ENCODE measurements at regions not wholly inside any gene's neighbourhood (a gene's known extent, or its start where the extent isn't known, plus 50 kb on each side); places are given as distances from the start of the nearest gene placed in this dataset.

- intact Hi-C loops (cut with micrococcal nuclease; ENCODE audit: unreplicated experiment) (loop anchor here (5.0 kb wide), 1 partner anchor 113 kb away; no protein-coding TSS in a partner anchor), in situ Hi-C loops (cut with HindIII; ENCODE audit: extremely low pct_ligation_motif_present, low pct_unique_long_range_greater_than_20kb) (no loop called here)
- H3K4me2 ChIP-seq (ENCODE audit: low read depth, low read length): peak overlapping the region; percentile 23; the same call in 1 of the 2 replicates
- no TSS peak for BruUV-seq (replicated peaks)
- CTCF ChIA-PET (ENCODE audit: low intra/inter-chr PET ratio, low total read pairs): interaction anchor here (1.1 kb wide), 1 partner anchor 41 kb away, joined by 4 read pairs; no protein-coding TSS in a partner anchor
- no CpG with 5 or more reads among the region's 7 CpGs for WGBS (ENCODE audit: low lambda C conversion rate)
- no peak overlapping the region for H3K27ac ChIP-seq (ENCODE audit: extremely low read length, insufficient read depth, low read length)
- no peaks in the 10 kb centered on the region for H3K27me3 ChIP-seq (ENCODE audit: control insufficient read depth in 1 of 2, insufficient read depth in 2 of 2, low read length in 2 of 2)
- H3K79me2 ChIP-seq (ENCODE audit: insufficient read depth, low read length): no peaks in the 10 kb centered on the region
- POLR2A ChIA-PET: no interaction called here
- no peak for FAIRE-seq
- TF ChIP-seq SMC3 (IDR thresholded peaks at IDR 0.05; ENCODE audit: low read length): peak; percentile 68
- TF ChIP-seq STAG1 (CRISPR knock-in tag; IDR thresholded peaks at IDR 0.05): peak; percentile 76
- peak; percentile 73 for TF ChIP-seq CTCF (CRISPR knock-in tag; IDR thresholded peaks at IDR 0.05)
- TF ChIP-seq FOXM1 (CRISPR knock-in tag; IDR thresholded peaks at IDR 0.05): no peak
- peak; percentile 18; the same call in 1 of the 2 replicates for TF ChIP-seq ZNF263 (CRISPR knock-in tag; IDR thresholded peaks at IDR 0.05)
- H3K4me1 ChIP-seq (ENCODE audit: insufficient read depth, low read length): no peaks in the 10 kb centered on the region
- ATAC-seq: peak; percentile 89
- peaks cover 14% of the 10 kb centered on the region for H3K9me3 ChIP-seq (ENCODE audit: low read length)
- no peak overlapping the region for H2AFZ ChIP-seq (ENCODE audit: low read length)
- no peak overlapping the region for H3K4me3 ChIP-seq (replicated peaks in 1 of 3; ENCODE audit: insufficient read depth in 1 of 3, low read depth in 2 of 3, low read length in 3 of 3)
- no peak for DNase-seq (ENCODE audit: low spot score)
- no peaks in the 10 kb centered on the region for H3K36me3 ChIP-seq (replicated peaks in 1 of 2; ENCODE audit: control insufficient read depth in 1 of 2, insufficient read depth in 2 of 2, low read length in 2 of 2)
- H4K20me1 ChIP-seq (ENCODE audit: insufficient read depth, low read length): no peaks in the 10 kb centered on the region
- no peak overlapping the region for H3K9ac ChIP-seq (ENCODE audit: insufficient read depth, low read depth, low read length)
These were observed 1516.7 kb downstream of the TSPY10 start for GRCh38 chrY:11044234-11044883.

- ATAC-seq (no peak), DNase-seq (ENCODE audit: low spot score) (no peak), FAIRE-seq (no peak)
- Histone ChIP-seq H3K9ac (ENCODE audit: insufficient read depth, low read depth, low read length) (no peak overlapping the region), H3K9me3 (ENCODE audit: low read length) (no peaks in the 10 kb centered on the region), H2AFZ (ENCODE audit: low read length) (no peak overlapping the region), H3K4me3 (replicated peaks in 1 of 3; ENCODE audit: insufficient read depth in 1 of 3, low read depth in 2 of 3, low read length in 3 of 3) (no peak overlapping the region), H3K27me3 (ENCODE audit: control insufficient read depth in 1 of 2, insufficient read depth in 2 of 2, low read length in 2 of 2) (no peaks in the 10 kb centered on the region), H3K4me2 (ENCODE audit: low read depth, low read length) (no peak overlapping the region), H3K4me1 (ENCODE audit: insufficient read depth, low read length) (peaks cover 18% of the 10 kb centered on the region), H3K27ac (ENCODE audit: extremely low read length, insufficient read depth, low read length) (no peak overlapping the region), H3K36me3 (replicated peaks in 1 of 2; ENCODE audit: control insufficient read depth in 1 of 2, insufficient read depth in 2 of 2, low read length in 2 of 2) (no peaks in the 10 kb centered on the region), H3K79me2 (ENCODE audit: insufficient read depth, low read length) (no peaks in the 10 kb centered on the region), H4K20me1 (ENCODE audit: insufficient read depth, low read length) (no peaks in the 10 kb centered on the region)
- BruUV-seq (replicated peaks): no TSS peak
- intact Hi-C loops (cut with micrococcal nuclease; ENCODE audit: unreplicated experiment) (no loop called here), in situ Hi-C loops (cut with HindIII; ENCODE audit: extremely low pct_ligation_motif_present, low pct_unique_long_range_greater_than_20kb) (no loop called here)
- ChIA-PET CTCF (ENCODE audit: low intra/inter-chr PET ratio, low total read pairs) (no interaction called here), POLR2A (no interaction called here)
- no CpG with 5 or more reads among the region's 9 CpGs for WGBS (ENCODE audit: low lambda C conversion rate)
- TF ChIP-seq PRPF4 (IDR thresholded peaks at IDR 0.05; ENCODE audit: low read depth, low read length, poor library complexity, severe bottlenecking): no peak
- no peak for TF ChIP-seq TFE3 (CRISPR knock-in tag; IDR thresholded peaks at IDR 0.05)
- TF ChIP-seq REST (IDR thresholded peaks at IDR 0.05; ENCODE audit: borderline replicate concordance in 1 of 2, low read depth in 1 of 2, low read length in 2 of 2): no peak
- no peak for TF ChIP-seq SRY (CRISPR knock-in tag; IDR thresholded peaks at IDR 0.05)
- TF ChIP-seq RCOR2 (CRISPR knock-in tag; IDR thresholded peaks at IDR 0.05): no peak
- TF ChIP-seq TAF1 (CRISPR knock-in tag; IDR thresholded peaks at IDR 0.05): no peak
- no peak for TF ChIP-seq PHF8 (CRISPR knock-in tag; IDR thresholded peaks at IDR 0.05)
These were observed 1535.8 kb downstream of the TSPY10 start for GRCh38 chrY:11063486-11063885.

All from HepG2 (cell line).